Large intestine (tissue), 3 donors: ENCODE measurements at regions not wholly inside any gene's neighbourhood (a gene's known extent, or its start where the extent isn't known, plus 50 kb on each side); places are given as distances from the start of the nearest gene placed in this dataset.
"Not testable (repeated sequence)": the region's sequence is repeated elsewhere in the genome, so short reads cannot be mapped to it uniquely, and the experiment has no call there.

Experiments
- DNase-seq, 2 donors: peaks; one replicate each; pipeline versions ENCODE4 v3.0.0 to v3.0.0-alpha.2; 2013
- H3K27ac ChIP-seq: one replicate; pipeline ENCODE4 v1.5.1; 2013; ENCODE audit warnings: low read length
- H3K27me3 ChIP-seq: 2 replicates; pipeline ENCODE4 v1.6.1; 2013; ENCODE audit warnings: low read length; ENCODE audit not compliant: control insufficient read depth, insufficient read depth
- H3K36me3 ChIP-seq: 2 replicates; pipeline ENCODE4 v1.6.1; 2013; ENCODE audit warnings: low read length; ENCODE audit not compliant: control insufficient read depth, insufficient read depth
- H3K4me1 ChIP-seq: one replicate; pipeline ENCODE4 v1.6.1; 2013; ENCODE audit warnings: low read length; ENCODE audit not compliant: control insufficient read depth, insufficient read depth
- H3K4me3 ChIP-seq: one replicate; pipeline ENCODE4 v1.5.1; 2013; ENCODE audit warnings: low read length
- H3K9me3 ChIP-seq: one replicate; pipeline ENCODE4 v1.6.1; 2013; ENCODE audit warnings: mild to moderate bottlenecking, low read depth, low read length, moderate library complexity; ENCODE audit not compliant: control insufficient read depth
- WGBS: methylation state at CpG from one replicate; pipeline ENCODE4 v1.1.5; 2013; ENCODE audit warnings: low lambda C conversion rate; ENCODE audit not compliant: insufficient coverage; 5-methylcytosine and 5-hydroxymethylcytosine counted together

GRCh38 chr5:130624805-130625204, 540.3 kb downstream of the HINT1 start:
- H3K27me3 ChIP-seq: no peaks in the 10 kb centered on the region
- H3K36me3 ChIP-seq: no peaks in the 10 kb centered on the region
- no peak for DNase-seq
- H3K4me1 ChIP-seq: no peaks in the 10 kb centered on the region
- H3K27ac ChIP-seq: no peak overlapping the region
- H3K9me3 ChIP-seq: no peaks in the 10 kb centered on the region
- H3K4me3 ChIP-seq: no peak overlapping the region

- no peak for DNase-seq
- 78% methylated on average over 2 of the region's 2 CpGs for WGBS
- no peaks in the 10 kb centered on the region for H3K4me1 ChIP-seq
Observed at GRCh38 chr5:130616161-130616560, 548.9 kb downstream of the HINT1 start.

GRCh38 chr5:130605234-130605633, 559.8 kb downstream of the HINT1 start:
- H3K27ac ChIP-seq: no peak overlapping the region
- H3K9me3 ChIP-seq: no peaks in the 10 kb centered on the region
- H3K27me3 ChIP-seq: no peaks in the 10 kb centered on the region
- no peaks in the 10 kb centered on the region for H3K4me1 ChIP-seq
- H3K36me3 ChIP-seq: no peaks in the 10 kb centered on the region
- no peak for DNase-seq
- no peak overlapping the region for H3K4me3 ChIP-seq

More at GRCh38 chr5:130616161-130616560, 548.9 kb downstream of the HINT1 start:
- H3K27ac ChIP-seq: no peak overlapping the region
- no peaks in the 10 kb centered on the region for H3K27me3 ChIP-seq
- no peaks in the 10 kb centered on the region for H3K36me3 ChIP-seq
- H3K9me3 ChIP-seq: no peaks in the 10 kb centered on the region
- no peak overlapping the region for H3K4me3 ChIP-seq

GRCh38 chr5:130596647-130597046, 568.4 kb downstream of the HINT1 start:
- 100% methylated on average over 10 of the region's 25 CpGs for WGBS
- not testable (repeated sequence) for H3K4me3 ChIP-seq, H3K4me1 ChIP-seq

GRCh38 chr5:130580264-130580663, 584.8 kb downstream of the HINT1 start:
- no peak overlapping the region for H3K4me3 ChIP-seq
- H3K9me3 ChIP-seq: no peaks in the 10 kb centered on the region
- WGBS: no CpG with 5 or more reads among the region's 2 CpGs
- H3K4me1 ChIP-seq: no peaks in the 10 kb centered on the region
- H3K36me3 ChIP-seq: no peaks in the 10 kb centered on the region
- no peak for DNase-seq
- no peaks in the 10 kb centered on the region for H3K27me3 ChIP-seq
- no peak overlapping the region for H3K27ac ChIP-seq

More at GRCh38 chr5:130596647-130597046, 568.4 kb downstream of the HINT1 start:
- H3K27ac ChIP-seq, H3K9me3 ChIP-seq, H3K36me3 ChIP-seq, DNase-seq, H3K27me3 ChIP-seq: not testable (repeated sequence)

- DNase-seq: no peak
- Histone ChIP-seq H3K27ac (no peak overlapping the region), H3K27me3 (no peaks in the 10 kb centered on the region)
Observed at GRCh38 chr5:130578354-130578753, 586.7 kb downstream of the HINT1 start.

GRCh38 chr5:130571076-130571475, 594.0 kb downstream of the HINT1 start:
- no peaks in the 10 kb centered on the region for H3K4me1 ChIP-seq
- H3K27ac ChIP-seq: no peak overlapping the region
- H3K4me3 ChIP-seq: no peak overlapping the region
- H3K36me3 ChIP-seq: no peaks in the 10 kb centered on the region
- no peak for DNase-seq
- no peaks in the 10 kb centered on the region for H3K27me3 ChIP-seq
- H3K9me3 ChIP-seq: no peaks in the 10 kb centered on the region

More at GRCh38 chr5:130578354-130578753, 586.7 kb downstream of the HINT1 start:
- Histone ChIP-seq H3K9me3 (no peaks in the 10 kb centered on the region), H3K4me1 (no peaks in the 10 kb centered on the region), H3K4me3 (no peak overlapping the region), H3K36me3 (no peaks in the 10 kb centered on the region)

GRCh38 chr5:130568791-130569190, 596.3 kb downstream of the HINT1 start:
- no peaks in the 10 kb centered on the region for H3K27me3 ChIP-seq
- no CpG with 5 or more reads among the region's 1 CpG for WGBS
- H3K36me3 ChIP-seq: no peaks in the 10 kb centered on the region
- no peak overlapping the region for H3K27ac ChIP-seq
- no peak overlapping the region for H3K4me3 ChIP-seq
- no peaks in the 10 kb centered on the region for H3K9me3 ChIP-seq
- no peaks in the 10 kb centered on the region for H3K4me1 ChIP-seq
- no peak for DNase-seq

GRCh38 chr5:130555429-130555828, 609.6 kb downstream of the HINT1 start:
- DNase-seq: no peak
- no peaks in the 10 kb centered on the region for H3K36me3 ChIP-seq
- WGBS: 100% methylated on average over 1 of the region's 3 CpGs
- no peaks in the 10 kb centered on the region for H3K4me1 ChIP-seq
- peaks cover 4% of the 10 kb centered on the region for H3K9me3 ChIP-seq
- H3K27me3 ChIP-seq: no peaks in the 10 kb centered on the region
- no peak overlapping the region for H3K27ac ChIP-seq
- no peak overlapping the region for H3K4me3 ChIP-seq

GRCh38 chr5:130550562-130550928, 614.5 kb downstream of the HINT1 start:
- Histone ChIP-seq H3K27ac (no peak overlapping the region), H3K36me3 (no peaks in the 10 kb centered on the region), H3K9me3 (no peaks in the 10 kb centered on the region), H3K4me3 (no peak overlapping the region), H3K4me1 (no peaks in the 10 kb centered on the region), H3K27me3 (no peaks in the 10 kb centered on the region)
- no peak for DNase-seq
- 72% methylated on average over 2 of the region's 2 CpGs for WGBS

- Histone ChIP-seq H3K4me1 (no peaks in the 10 kb centered on the region), H3K27me3 (no peaks in the 10 kb centered on the region), H3K36me3 (no peaks in the 10 kb centered on the region), H3K4me3 (no peak overlapping the region), H3K27ac (no peak overlapping the region), H3K9me3 (no peaks in the 10 kb centered on the region)
- DNase-seq: no peak
- WGBS: 100% methylated on average over 1 of the region's 5 CpGs
Observed at GRCh38 chr5:130549884-130550561, 615.0 kb downstream of the HINT1 start.
